ENCODE measurements at regions not wholly inside any gene's neighbourhood (a gene's known extent, or its start where the extent isn't known, plus 50 kb on each side); places are given as distances from the start of the nearest gene placed in this dataset.
"Not testable (repeated sequence)": the region's sequence is repeated elsewhere in the genome, so short reads cannot be mapped to it uniquely, and the experiment has no call there.

GRCh38 chr13:21242236-21242635 is 65.8 kb downstream of the MRPL57 start:
- intact Hi-C loops (cut with DNase I; ENCODE audit: low total_unique reads) (no loop called here), in situ Hi-C loops (cut with MboI; ENCODE audit: low pct_ligation_motif_present in 1 of 4, low pct_unique_long_range_greater_than_20kb in 1 of 4, low sequenced_read_pairs in 3 of 4) (no loop called here)
- 91% methylated on average over 9 of the region's 9 CpGs; no CpG with 5 or more reads in 1 of the 2 donors for WGBS, 2 donors (ENCODE audit: low coverage in 1 of 2)

DNA sequence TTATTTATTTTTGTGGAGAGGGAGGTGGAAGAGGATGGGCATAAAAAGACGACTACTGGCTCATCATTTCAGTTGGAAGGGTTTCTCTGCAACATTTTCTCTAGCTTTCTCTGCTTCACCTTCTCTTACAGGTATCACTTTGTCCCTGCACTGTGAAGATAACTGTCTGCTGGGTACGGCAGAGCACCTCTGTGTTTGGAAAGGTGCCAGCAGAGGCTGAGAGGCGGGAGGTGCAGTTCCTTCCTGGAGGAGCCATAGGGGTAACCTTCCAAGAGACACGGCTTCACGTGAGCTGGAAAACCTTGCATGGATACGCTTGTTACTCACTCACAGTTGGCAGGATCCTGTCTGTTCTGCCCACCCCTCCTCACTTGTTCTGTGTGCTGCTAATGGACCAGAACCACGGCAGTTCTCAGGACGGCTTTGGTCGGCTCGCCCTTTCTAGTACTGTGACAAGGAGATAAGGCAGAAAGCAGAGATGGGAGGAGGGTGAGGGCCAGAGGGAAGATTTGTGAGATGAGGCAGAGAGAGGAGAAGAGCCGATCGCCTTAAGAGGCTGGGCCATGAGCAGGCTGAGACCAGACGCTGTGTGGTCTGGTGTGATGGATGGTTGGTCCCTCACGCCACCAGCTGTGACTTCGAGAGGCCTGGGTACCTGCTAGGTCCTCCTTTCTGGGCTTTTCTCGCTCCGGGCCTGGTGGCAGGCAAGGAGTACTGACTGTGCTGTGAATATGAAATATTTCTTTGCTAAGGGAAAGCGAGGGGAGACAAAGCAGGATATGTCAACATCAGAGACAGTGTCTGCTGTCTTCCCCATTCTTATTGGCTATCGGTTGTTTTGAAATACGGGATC is 66.8 kb downstream of the MRPL57 start:
- no peaks in the 10 kb centered on the region for H3K9me3 ChIP-seq
- no peaks in the 10 kb centered on the region for H3K27me3 ChIP-seq
- peaks cover 0 to 4% (median 0%) of the 10 kb centered on the region in 4 donors for H3K4me1 ChIP-seq
- peak overlapping the region in 1 of 4 donors; percentile 66 for H3K27ac ChIP-seq
- no peak for DNase-seq
- WGBS, 2 donors (ENCODE audit: low coverage in 1 of 2): 51 to 60% methylated on average over 13 to 20 of the region's 20 CpGs
- in situ Hi-C loops (cut with MboI; ENCODE audit: low pct_ligation_motif_present in 1 of 4, low pct_unique_long_range_greater_than_20kb in 1 of 4, low sequenced_read_pairs in 3 of 4): no loop called here
- H3K4me3 ChIP-seq: no peak overlapping the region
- H3K36me3 ChIP-seq: no peaks in the 10 kb centered on the region
- TF ChIP-seq EP300 (IDR thresholded peaks at IDR 0.05; ENCODE audit: low read depth) (no peak), CTCF (IDR thresholded peaks at IDR 0.05) (no peak), POLR2AphosphoS5 (IDR thresholded peaks at IDR 0.05) (no peak), POLR2A (IDR thresholded peaks at IDR 0.05) (no peak)
- intact Hi-C loops (cut with DNase I; ENCODE audit: low total_unique reads): no loop called here

More at GRCh38 chr13:21242236-21242635, 65.8 kb downstream of the MRPL57 start:
- H3K27ac ChIP-seq: no peak overlapping the region
- H3K4me3 ChIP-seq: no peak overlapping the region
- H3K9me3 ChIP-seq: no peaks in the 10 kb centered on the region
- no peaks in the 10 kb centered on the region for H3K27me3 ChIP-seq
- peaks cover 0 to 4% (median 0%) of the 10 kb centered on the region in 4 donors for H3K4me1 ChIP-seq
- no peak for TF ChIP-seq CTCF (IDR thresholded peaks at IDR 0.05)
- TF ChIP-seq POLR2A (IDR thresholded peaks at IDR 0.05): no peak
- no peak for TF ChIP-seq EP300 (IDR thresholded peaks at IDR 0.05; ENCODE audit: low read depth)
- TF ChIP-seq POLR2AphosphoS5 (IDR thresholded peaks at IDR 0.05): no peak
- no peak for DNase-seq
- H3K36me3 ChIP-seq: no peaks in the 10 kb centered on the region

DNA sequence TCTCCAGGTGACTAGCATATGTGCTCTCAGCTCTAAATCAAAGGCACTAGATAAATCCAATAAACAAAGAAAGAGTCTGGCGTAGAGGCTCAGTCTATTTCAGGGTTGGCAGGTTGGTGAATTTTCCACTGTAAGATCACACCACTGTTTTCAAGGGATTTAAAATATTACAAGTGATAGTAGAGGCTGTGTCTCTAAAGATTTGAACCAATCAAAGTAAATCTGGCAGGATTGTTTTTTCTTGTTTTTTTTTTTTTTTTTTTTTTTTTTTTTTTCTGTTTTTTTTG is 67.4 kb downstream of the MRPL57 start:
- H3K27me3 ChIP-seq; DNase-seq; H3K4me1 ChIP-seq; intact Hi-C loops (cut with DNase I; ENCODE audit: low total_unique reads); in situ Hi-C loops (cut with MboI; ENCODE audit: low pct_ligation_motif_present in 1 of 4, low pct_unique_long_range_greater_than_20kb in 1 of 4, low sequenced_read_pairs in 3 of 4); H3K36me3 ChIP-seq; H3K4me3 ChIP-seq; H3K9me3 ChIP-seq: not testable (repeated sequence)
- H3K27ac ChIP-seq: peak overlapping the region in 1 of 4 donors; percentile 66
- WGBS, 2 donors (ENCODE audit: low coverage in 1 of 2): 50 to 79% methylated on average over 1 of the region's 1 CpG

GRCh38 chr13:21246761-21247452 is 70.4 kb downstream of the MRPL57 start:
- in situ Hi-C loops (cut with MboI; ENCODE audit: low pct_ligation_motif_present in 1 of 4, low pct_unique_long_range_greater_than_20kb in 1 of 4, low sequenced_read_pairs in 3 of 4): no loop called here
- H3K27ac ChIP-seq: no peak overlapping the region

GRCh38 chr13:21256351-21256761 is 79.9 kb downstream of the MRPL57 start:
- Histone ChIP-seq H3K4me1 (no peaks in the 10 kb centered on the region), H3K4me3 (no peak overlapping the region), H3K36me3 (no peaks in the 10 kb centered on the region), H3K27ac (no peak overlapping the region), H3K9me3 (no peaks in the 10 kb centered on the region), H3K27me3 (no peaks in the 10 kb centered on the region)
- in situ Hi-C loops (cut with MboI; ENCODE audit: low pct_ligation_motif_present in 1 of 4, low pct_unique_long_range_greater_than_20kb in 1 of 4, low sequenced_read_pairs in 3 of 4) (no loop called here), intact Hi-C loops (cut with DNase I; ENCODE audit: low total_unique reads) (no loop called here)
- DNase-seq: no peak
- 58% methylated on average over 6 of the region's 6 CpGs; no CpG with 5 or more reads in 1 of the 2 donors for WGBS, 2 donors (ENCODE audit: low coverage in 1 of 2)
- TF ChIP-seq EP300 (IDR thresholded peaks at IDR 0.05; ENCODE audit: low read depth): no peak
- no peak for TF ChIP-seq CTCF (IDR thresholded peaks at IDR 0.05)
- no peak for TF ChIP-seq POLR2AphosphoS5 (IDR thresholded peaks at IDR 0.05)
- no peak for TF ChIP-seq POLR2A (IDR thresholded peaks at IDR 0.05)

More at GRCh38 chr13:21246761-21247452, 70.4 kb downstream of the MRPL57 start:
- no peak for TF ChIP-seq EP300 (IDR thresholded peaks at IDR 0.05; ENCODE audit: low read depth)
- TF ChIP-seq POLR2AphosphoS5 (IDR thresholded peaks at IDR 0.05): no peak
- no peak for TF ChIP-seq POLR2A (IDR thresholded peaks at IDR 0.05)
- no peaks in the 10 kb centered on the region for H3K36me3 ChIP-seq
- peaks cover 0 to 4% (median 0%) of the 10 kb centered on the region in 4 donors for H3K4me1 ChIP-seq
- H3K9me3 ChIP-seq: no peaks in the 10 kb centered on the region
- intact Hi-C loops (cut with DNase I; ENCODE audit: low total_unique reads): no loop called here
- H3K4me3 ChIP-seq: no peak overlapping the region
- H3K27me3 ChIP-seq: no peaks in the 10 kb centered on the region
- 75 to 89% methylated on average over 5 to 10 of the region's 10 CpGs for WGBS, 2 donors (ENCODE audit: low coverage in 1 of 2)
- DNase-seq: no peak
